ENCODE measurements at regions not wholly inside any gene's neighbourhood (a gene's known extent, or its start where the extent isn't known, plus 50 kb on each side); places are given as distances from the start of the nearest gene placed in this dataset.
"Not testable (repeated sequence)": the region's sequence is repeated elsewhere in the genome, so short reads cannot be mapped to it uniquely, and the experiment has no call there.

DNA sequence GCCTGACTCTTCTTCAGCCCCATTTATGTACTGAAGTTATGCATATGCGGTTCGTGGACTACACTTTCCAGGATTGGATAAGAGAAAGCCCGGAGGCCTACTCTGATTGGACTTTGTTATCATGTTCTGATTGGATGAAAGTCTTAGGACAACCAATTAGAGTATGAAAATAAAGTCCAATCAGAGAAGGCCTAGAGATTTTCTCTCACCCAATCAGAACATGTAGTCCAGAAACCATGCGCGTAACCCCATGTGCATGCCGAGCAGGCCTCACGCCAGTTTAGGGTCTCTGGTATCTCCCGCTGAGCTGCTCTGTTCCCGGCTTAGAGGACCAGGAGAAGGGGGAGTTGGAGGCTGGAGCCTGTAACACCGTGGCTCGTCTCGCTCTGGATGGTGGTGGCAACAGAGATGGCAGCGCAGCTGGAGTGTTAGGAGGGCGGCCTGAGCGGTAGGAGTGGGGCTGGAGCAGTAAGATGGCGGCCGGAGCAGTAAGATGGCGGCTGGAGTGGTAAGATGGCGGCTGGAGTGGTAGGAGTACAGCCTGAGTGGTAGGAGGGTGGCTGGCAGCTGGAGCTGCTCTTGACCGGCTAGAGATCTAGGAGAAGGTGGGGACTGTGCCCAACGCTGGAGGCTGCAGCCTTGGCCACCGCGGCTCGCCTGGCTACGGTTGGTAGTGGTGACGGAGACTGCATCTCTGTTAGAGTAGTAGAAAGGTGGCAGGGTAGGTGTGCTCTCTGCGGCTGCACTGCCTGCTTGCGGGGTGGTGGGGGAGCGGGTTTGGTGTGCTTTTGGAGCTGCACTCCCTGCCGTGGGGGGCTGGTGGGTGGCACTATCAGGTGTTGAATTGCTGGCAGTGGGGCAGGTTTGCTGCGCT lies 107.9 kb upstream of the TPTE start:
- not testable (repeated sequence) for H3K4me1 ChIP-seq (ENCODE audit: insufficient read depth, low read length); H3K4me3 ChIP-seq (ENCODE audit: low read length); H3K27me3 ChIP-seq (ENCODE audit: insufficient read depth, low read length); H3K27ac ChIP-seq (ENCODE audit: low read length); H3K9ac ChIP-seq (ENCODE audit: low read depth, low read length); H3K36me3 ChIP-seq (ENCODE audit: insufficient read depth, low read depth, low read length)
- peaks cover 91% of the 10 kb centered on the region for H3K9me3 ChIP-seq (ENCODE audit: insufficient read depth, low read depth, low read length)

DNA sequence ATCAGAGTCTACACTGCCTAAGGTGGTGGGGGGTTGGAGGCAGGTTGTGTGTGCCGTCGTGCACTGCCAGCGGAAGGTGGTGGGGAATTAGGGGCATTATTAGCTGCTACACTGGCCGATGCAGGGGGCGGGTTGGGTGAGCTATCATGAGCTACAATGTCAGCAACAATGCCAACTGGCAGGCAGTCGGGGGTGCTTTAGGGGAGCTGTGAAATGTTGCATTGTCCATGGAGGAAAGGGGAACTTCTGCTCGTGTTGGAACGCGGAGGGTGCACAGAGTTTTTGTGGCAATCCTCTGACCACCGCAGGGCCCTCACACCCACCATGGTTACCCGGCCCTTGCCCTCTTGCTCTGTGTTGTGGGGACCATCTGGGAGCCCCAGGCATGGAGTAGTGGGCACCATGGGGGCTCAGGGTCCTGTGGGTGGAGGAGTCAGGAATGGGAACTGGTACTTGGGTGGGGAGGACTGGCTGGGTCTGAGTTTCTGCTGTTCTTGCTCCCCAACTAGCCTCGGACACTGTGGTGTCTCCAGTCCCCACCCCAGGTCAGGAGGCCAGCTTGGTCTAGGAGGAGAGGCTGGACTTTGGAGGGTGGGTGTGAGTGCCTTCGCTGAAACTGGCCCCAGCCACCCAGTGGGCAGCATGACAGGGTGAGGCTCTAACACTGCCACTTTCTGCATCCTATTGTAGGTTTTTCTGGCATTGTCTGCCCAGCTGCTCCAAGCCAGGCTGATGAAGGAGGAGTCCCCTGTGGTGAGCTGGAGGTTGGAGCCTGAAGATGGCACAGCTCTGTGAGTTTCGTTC lies 107.1 kb upstream of the TPTE start:
- peaks cover 91% of the 10 kb centered on the region for H3K9me3 ChIP-seq (ENCODE audit: insufficient read depth, low read depth, low read length)
- H3K27me3 ChIP-seq (ENCODE audit: insufficient read depth, low read length); H3K9ac ChIP-seq (ENCODE audit: low read depth, low read length); H3K27ac ChIP-seq (ENCODE audit: low read length); H3K4me3 ChIP-seq (ENCODE audit: low read length); H3K36me3 ChIP-seq (ENCODE audit: insufficient read depth, low read depth, low read length); H3K4me1 ChIP-seq (ENCODE audit: insufficient read depth, low read length): not testable (repeated sequence)

DNA sequence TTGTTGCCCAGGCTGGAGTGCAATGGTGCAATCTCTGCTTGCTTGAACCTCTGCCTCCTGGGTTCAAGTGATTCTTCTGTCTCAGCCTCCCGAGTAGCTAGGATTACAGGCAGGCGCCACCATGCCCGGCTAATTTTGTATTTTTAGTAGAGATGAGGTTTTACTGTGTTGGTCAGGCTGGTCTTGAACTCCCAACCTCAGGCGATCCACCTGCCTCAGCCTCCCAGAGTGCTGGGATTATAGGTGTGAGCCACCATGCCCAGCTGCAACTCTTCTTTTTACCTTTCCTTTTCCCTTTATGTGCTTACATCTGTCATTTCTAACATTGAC lies 106.5 kb upstream of the TPTE start:
- not testable (repeated sequence) for H3K27ac ChIP-seq (ENCODE audit: low read length); H3K4me1 ChIP-seq (ENCODE audit: insufficient read depth, low read length); H3K4me3 ChIP-seq (ENCODE audit: low read length); H3K9ac ChIP-seq (ENCODE audit: low read depth, low read length); H3K27me3 ChIP-seq (ENCODE audit: insufficient read depth, low read length); H3K36me3 ChIP-seq (ENCODE audit: insufficient read depth, low read depth, low read length)
- peaks cover 92% of the 10 kb centered on the region for H3K9me3 ChIP-seq (ENCODE audit: insufficient read depth, low read depth, low read length)

DNA sequence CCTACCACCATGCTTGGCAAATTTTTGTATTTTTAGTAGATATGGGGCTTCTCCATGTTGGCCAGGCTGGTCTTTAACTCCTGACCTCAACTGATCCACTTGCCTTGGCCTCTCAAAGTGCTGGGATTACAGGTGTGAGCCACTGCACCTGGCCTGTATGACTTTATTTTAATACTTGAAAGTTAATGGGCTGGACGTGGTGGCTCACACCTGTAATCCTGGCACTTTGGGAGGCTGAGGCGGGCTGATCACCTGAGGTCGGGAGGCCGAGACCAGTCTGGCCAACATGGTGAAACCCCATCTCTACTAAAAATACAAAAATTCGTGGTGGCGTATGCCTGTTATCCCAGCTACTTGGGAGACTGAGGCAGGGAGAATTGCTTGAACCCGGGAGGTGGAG lies 105.9 kb upstream of the TPTE start:
- H3K4me1 ChIP-seq (ENCODE audit: insufficient read depth, low read length); H3K27me3 ChIP-seq (ENCODE audit: insufficient read depth, low read length); H3K27ac ChIP-seq (ENCODE audit: low read length); H3K36me3 ChIP-seq (ENCODE audit: insufficient read depth, low read depth, low read length); H3K4me3 ChIP-seq (ENCODE audit: low read length); H3K9ac ChIP-seq (ENCODE audit: low read depth, low read length): not testable (repeated sequence)
- peaks cover 94% of the 10 kb centered on the region for H3K9me3 ChIP-seq (ENCODE audit: insufficient read depth, low read depth, low read length)

DNA sequence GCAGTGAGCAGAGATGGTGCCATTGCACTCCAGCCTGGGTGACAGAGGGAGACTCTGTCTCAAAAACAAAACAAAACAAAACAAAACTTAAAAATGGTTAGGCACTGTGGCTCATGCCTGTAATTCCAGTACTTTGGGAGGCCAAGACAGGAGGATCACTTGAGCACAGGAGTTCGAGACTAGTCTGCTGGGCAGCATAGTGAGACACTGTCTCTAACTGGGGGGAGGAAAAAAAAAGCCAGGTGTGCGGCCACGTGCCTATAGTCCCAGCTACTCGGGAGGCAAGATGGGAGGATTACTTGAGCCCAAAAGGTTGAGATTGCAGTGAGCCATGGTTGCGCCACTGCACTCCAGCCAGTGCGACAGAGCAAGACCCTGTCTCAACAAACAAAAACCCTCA lies 105.5 kb upstream of the TPTE start:
- H3K27me3 ChIP-seq (ENCODE audit: insufficient read depth, low read length); H3K27ac ChIP-seq (ENCODE audit: low read length); H3K4me1 ChIP-seq (ENCODE audit: insufficient read depth, low read length); H3K9ac ChIP-seq (ENCODE audit: low read depth, low read length); H3K36me3 ChIP-seq (ENCODE audit: insufficient read depth, low read depth, low read length); H3K4me3 ChIP-seq (ENCODE audit: low read length): not testable (repeated sequence)
- peaks cover 96% of the 10 kb centered on the region for H3K9me3 ChIP-seq (ENCODE audit: insufficient read depth, low read depth, low read length)

DNA sequence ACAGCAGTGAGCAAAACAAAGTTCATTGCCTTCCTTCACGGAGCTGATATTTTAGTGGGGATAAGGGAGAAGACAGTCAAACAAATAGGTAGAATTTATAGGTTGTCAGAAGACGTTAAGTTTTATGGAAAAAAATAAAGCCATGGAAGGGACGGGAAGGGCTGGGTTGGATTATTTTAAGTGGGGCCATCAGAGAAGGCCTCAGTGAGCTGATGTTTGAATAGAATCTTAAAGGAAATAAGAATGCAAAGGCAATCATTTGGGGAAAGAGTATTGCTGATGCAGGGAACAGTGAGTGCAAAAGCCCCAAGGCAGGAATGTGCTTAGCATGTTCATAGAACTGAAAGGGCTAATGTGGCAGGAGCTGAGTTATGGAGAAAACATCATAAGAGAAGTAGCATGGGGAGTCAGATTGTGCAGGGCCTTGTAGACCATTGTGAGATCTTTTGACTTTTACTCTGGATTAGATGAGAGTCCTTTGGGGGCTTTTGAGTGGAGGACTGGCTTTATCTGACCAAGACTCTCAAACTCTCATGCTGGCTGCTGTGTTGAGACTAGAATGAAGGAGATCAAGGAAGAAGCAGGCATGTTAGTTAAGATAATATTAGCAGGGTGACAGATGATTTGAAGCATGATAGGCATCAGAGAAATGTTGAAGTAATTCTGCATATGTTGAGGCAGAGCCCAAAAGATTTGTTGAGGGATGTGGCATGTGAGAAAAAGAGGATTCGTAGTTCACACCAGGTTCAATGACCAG lies 104.5 kb upstream of the TPTE start:
- peaks cover 95% of the 10 kb centered on the region for H3K9me3 ChIP-seq (ENCODE audit: insufficient read depth, low read depth, low read length)
- H3K27me3 ChIP-seq (ENCODE audit: insufficient read depth, low read length); H3K4me1 ChIP-seq (ENCODE audit: insufficient read depth, low read length); H3K4me3 ChIP-seq (ENCODE audit: low read length); H3K9ac ChIP-seq (ENCODE audit: low read depth, low read length); H3K27ac ChIP-seq (ENCODE audit: low read length); H3K36me3 ChIP-seq (ENCODE audit: insufficient read depth, low read depth, low read length): not testable (repeated sequence)

DNA sequence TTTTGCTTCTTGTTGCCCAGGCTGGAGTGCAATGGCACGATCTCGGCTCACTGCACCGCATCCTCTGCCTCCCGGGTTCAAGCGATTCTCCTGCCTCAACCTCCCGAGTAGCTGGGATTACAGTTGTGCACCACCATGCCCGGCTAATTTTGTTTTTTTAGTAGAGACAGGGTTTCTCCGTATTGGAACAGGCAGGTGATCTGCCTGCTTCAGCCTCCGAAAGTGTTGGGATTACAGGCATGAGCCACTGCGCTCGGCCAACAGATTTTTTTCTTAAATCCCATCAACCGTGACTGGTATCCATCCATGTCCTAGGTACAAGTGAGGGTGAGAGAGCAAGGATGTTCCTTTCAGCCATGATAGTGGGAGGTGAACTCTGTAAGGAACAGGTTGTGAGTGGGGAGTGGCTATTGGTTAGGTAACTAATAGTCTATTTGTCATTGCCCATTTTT lies 103.8 kb upstream of the TPTE start:
- H3K9me3 ChIP-seq (ENCODE audit: insufficient read depth, low read depth, low read length) = peaks cover 95% of the 10 kb centered on the region
- H3K4me3 ChIP-seq (ENCODE audit: low read length) = 0 out of 2 replicates have a peak overlapping the region, but pooled peaks have one; percentile 36
- not testable (repeated sequence) for H3K27me3 ChIP-seq (ENCODE audit: insufficient read depth, low read length); H3K27ac ChIP-seq (ENCODE audit: low read length); H3K36me3 ChIP-seq (ENCODE audit: insufficient read depth, low read depth, low read length); H3K9ac ChIP-seq (ENCODE audit: low read depth, low read length); H3K4me1 ChIP-seq (ENCODE audit: insufficient read depth, low read length)

DNA sequence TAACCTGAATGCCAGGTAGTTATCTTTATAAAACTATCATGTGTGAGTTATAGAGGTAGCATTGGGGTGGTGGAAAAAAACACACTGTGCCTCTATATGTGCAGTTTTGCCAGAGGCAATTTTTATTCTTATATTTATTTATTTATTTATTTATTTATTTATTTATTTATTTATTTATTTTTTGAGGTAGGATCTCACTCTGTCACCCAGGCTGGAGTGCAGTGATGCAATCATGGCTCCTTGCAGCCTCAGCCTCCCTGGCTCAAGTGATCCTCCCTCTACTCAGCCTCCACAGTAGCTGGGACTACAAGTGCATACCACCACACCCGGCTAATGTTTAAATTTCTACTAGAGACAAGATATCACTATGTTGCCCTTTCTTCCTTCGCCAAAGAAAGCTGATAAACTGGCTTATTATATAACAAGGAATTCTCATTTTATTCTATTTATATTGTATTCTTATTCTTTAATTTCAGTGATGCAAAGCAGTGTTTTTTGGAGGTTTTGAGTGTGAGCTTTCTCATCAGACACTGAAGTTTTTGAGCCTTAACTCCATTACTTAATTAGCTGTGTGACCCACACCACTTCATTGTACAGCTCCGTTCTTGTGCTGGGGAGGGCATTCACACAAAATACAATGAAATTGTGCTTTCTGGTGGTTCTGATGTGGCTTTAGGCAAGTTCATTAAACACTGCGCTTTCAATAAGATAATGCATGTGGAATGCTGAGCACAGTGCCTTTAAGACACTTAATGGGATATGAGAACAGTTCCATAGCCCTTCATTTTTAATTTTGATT lies 102.9 kb upstream of the TPTE start:
- H3K36me3 ChIP-seq (ENCODE audit: insufficient read depth, low read depth, low read length); H3K27me3 ChIP-seq (ENCODE audit: insufficient read depth, low read length); H3K4me1 ChIP-seq (ENCODE audit: insufficient read depth, low read length); H3K9ac ChIP-seq (ENCODE audit: low read depth, low read length); H3K27ac ChIP-seq (ENCODE audit: low read length): not testable (repeated sequence)
- Histone ChIP-seq H3K4me3 (ENCODE audit: low read length) (peak overlapping the region; percentile 0; the same call in 1 of the 2 replicates), H3K9me3 (ENCODE audit: insufficient read depth, low read depth, low read length) (peaks cover 95% of the 10 kb centered on the region)

DNA sequence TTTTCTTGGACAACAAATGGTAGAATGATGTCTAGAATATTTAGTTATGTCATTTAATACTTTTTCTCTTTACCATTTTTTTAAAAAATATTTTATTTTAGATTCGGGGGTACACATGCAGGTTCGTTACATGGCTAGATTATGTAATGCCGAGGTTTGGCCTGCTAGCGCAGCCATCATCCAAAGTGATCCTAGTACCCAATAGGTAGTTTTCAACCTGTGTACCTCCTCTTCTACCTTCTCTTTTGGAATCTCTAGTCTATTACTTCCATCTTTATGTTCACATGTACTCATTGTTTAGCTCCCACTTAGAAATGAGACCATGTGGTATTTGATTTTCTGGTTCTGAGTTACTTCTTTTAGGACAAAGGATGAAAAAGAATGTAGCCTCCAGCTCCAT lies 100.2 kb upstream of the TPTE start:
- H3K36me3 ChIP-seq (ENCODE audit: insufficient read depth, low read depth, low read length); H3K4me1 ChIP-seq (ENCODE audit: insufficient read depth, low read length); H3K9ac ChIP-seq (ENCODE audit: low read depth, low read length); H3K27ac ChIP-seq (ENCODE audit: low read length); H3K4me3 ChIP-seq (ENCODE audit: low read length); H3K27me3 ChIP-seq (ENCODE audit: insufficient read depth, low read length): not testable (repeated sequence)
- peaks cover 95% of the 10 kb centered on the region for H3K9me3 ChIP-seq (ENCODE audit: insufficient read depth, low read depth, low read length)

DNA sequence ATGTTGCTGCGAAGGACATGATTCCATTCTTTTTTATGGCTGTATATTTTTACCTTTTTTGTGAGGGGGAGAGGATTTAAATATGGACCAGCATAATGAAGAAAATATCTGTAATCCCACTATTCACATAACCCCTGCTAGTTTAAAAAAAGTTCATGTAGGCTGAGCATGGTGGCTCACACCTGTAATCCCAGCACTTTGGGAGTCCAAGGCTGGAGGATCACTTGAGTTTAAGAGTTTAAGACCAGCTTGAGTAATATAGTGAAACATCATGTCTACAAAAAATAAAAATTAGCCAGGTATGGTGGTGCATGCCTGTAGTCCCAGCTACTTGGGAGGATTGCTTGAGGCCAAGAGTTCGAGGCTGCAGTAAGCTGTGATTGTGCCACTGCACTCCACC lies 99.8 kb upstream of the TPTE start:
- not testable (repeated sequence) for H3K9ac ChIP-seq (ENCODE audit: low read depth, low read length); H3K4me3 ChIP-seq (ENCODE audit: low read length); H3K27ac ChIP-seq (ENCODE audit: low read length); H3K27me3 ChIP-seq (ENCODE audit: insufficient read depth, low read length); H3K36me3 ChIP-seq (ENCODE audit: insufficient read depth, low read depth, low read length); H3K4me1 ChIP-seq (ENCODE audit: insufficient read depth, low read length)
- peaks cover 93% of the 10 kb centered on the region for H3K9me3 ChIP-seq (ENCODE audit: insufficient read depth, low read depth, low read length)

DNA sequence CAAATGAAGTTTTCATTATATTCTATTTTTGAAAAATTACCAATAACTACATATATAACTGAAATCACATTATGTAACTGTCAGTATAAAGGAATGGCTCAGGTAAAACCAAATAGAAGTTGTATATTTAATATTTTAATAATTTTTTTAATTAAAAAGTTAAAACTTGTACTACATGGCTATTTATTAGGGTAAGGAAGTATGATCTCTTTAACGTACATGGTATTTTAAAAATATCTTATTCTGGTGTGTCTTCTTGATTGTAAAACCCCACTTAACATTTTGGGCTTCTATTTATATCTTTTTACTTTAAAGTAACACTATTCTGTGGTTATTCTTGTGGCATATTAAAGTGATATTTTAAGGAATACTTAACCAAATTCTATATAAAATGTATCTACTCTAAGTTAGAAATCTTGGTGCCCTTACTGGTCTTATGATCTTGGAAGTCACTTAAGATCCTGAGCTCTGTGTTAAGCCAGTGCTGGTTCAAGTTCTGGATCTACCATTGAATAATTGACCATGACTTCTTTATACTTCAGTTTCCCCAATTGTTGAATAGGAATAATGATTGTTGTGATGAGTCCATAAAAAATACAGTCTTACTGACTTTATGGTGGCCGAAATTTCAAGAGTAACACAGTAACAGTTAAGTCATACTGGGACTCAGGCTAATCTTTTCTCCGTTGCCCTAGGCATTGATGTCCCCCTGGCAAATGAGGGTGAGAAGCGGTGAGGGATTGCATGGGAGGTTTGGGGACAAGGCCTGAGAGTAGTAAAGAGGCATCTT lies 97.1 kb upstream of the TPTE start:
- not testable (repeated sequence) for H3K4me1 ChIP-seq (ENCODE audit: insufficient read depth, low read length); H3K27ac ChIP-seq (ENCODE audit: low read length); H3K4me3 ChIP-seq (ENCODE audit: low read length); H3K9ac ChIP-seq (ENCODE audit: low read depth, low read length); H3K36me3 ChIP-seq (ENCODE audit: insufficient read depth, low read depth, low read length); H3K27me3 ChIP-seq (ENCODE audit: insufficient read depth, low read length)
- peaks cover 93% of the 10 kb centered on the region for H3K9me3 ChIP-seq (ENCODE audit: insufficient read depth, low read depth, low read length)

Data from iPS-20b (cell line).